OCI-LY1 (cell line): ENCODE measurements at regions not wholly inside any gene's neighbourhood (a gene's known extent, or its start where the extent isn't known, plus 50 kb on each side); places are given as distances from the start of the nearest gene placed in this dataset.

Source experiments
- H2AFZ ChIP-seq: fragments of 200-600 bp; sonication (generic), shearing (Covaris generic); 2 replicates; pipeline ENCODE4 v1.6.0; 2014; ENCODE audit warnings: antibody characterized with exemption, mild to moderate bottlenecking, low read length
- H3F3A ChIP-seq: fragments of 200-600 bp; sonication (generic), shearing (Covaris generic); 2 replicates; pipeline ENCODE4 v1.6.0; 2014; ENCODE audit warnings: mild to moderate bottlenecking, antibody characterized with exemption, low read length, moderate library complexity; ENCODE audit not compliant: insufficient read depth
- H3K27ac ChIP-seq: fragments of 200-600 bp; sonication (generic); 2 replicates; pipeline ENCODE4 v1.5.1; 2014; ENCODE audit warnings: low read length, mixed run types, mild to moderate bottlenecking, low read depth; ENCODE audit not compliant: poor library complexity, severe bottlenecking
- H3K27me3 ChIP-seq: fragments of 200-600 bp; sonication (generic); 2 replicates; pipeline ENCODE4 v1.6.0; 2014; ENCODE audit warnings: antibody characterized with exemption, mild to moderate bottlenecking, low read length, moderate library complexity; ENCODE audit not compliant: insufficient read depth
- H3K36me3 ChIP-seq: fragments of 200-600 bp; sonication (generic); 2 replicates; pipeline ENCODE4 v1.6.1; 2014; ENCODE audit warnings: mild to moderate bottlenecking, antibody characterized with exemption, low read length, moderate library complexity, mixed read lengths; ENCODE audit not compliant: insufficient read depth
- H3K4me1 ChIP-seq: fragments of 200-600 bp; sonication (generic); 2 replicates; pipeline ENCODE4 v1.5.1; 2014; ENCODE audit warnings: mild to moderate bottlenecking, low read length, moderate library complexity; ENCODE audit not compliant: insufficient read depth, severe bottlenecking
- H3K4me2 ChIP-seq: fragments of 200-600 bp; sonication (generic), shearing (Covaris generic); 2 replicates; pipeline ENCODE4 v1.6.1; 2014; ENCODE audit warnings: low read length
- H3K4me3 ChIP-seq: fragments of 200-600 bp; sonication (generic); 2 replicates; pipeline ENCODE4 v1.5.1; 2014; ENCODE audit warnings: low read length, low read depth, mild to moderate bottlenecking, mixed read lengths; ENCODE audit not compliant: poor library complexity, severe bottlenecking
- H3K79me2 ChIP-seq: fragments of 200-600 bp; shearing (Covaris generic); 2 replicates; pipeline ENCODE4 v1.6.1; 2016; ENCODE audit warnings: mixed run types, low read length, mixed read lengths; ENCODE audit not compliant: insufficient read depth
- H3K9ac ChIP-seq: fragments of 200-600 bp; sonication (generic), shearing (Covaris generic); 2 replicates; pipeline ENCODE4 v1.6.1; 2014; ENCODE audit warnings: mild to moderate bottlenecking, low read length, mixed read lengths
- H3K9me2 ChIP-seq: fragments of 200-600 bp; sonication (generic), shearing (Covaris generic); 2 replicates; pipeline ENCODE4 v1.6.1; 2014; ENCODE audit warnings: low read depth, mild to moderate bottlenecking, low read length, mixed read lengths
- H3K9me3 ChIP-seq: fragments of 200-600 bp; shearing (Covaris generic); 2 replicates; pipeline ENCODE4 v1.6.1; 2014; ENCODE audit warnings: low read length, mixed read lengths
- H4K20me1 ChIP-seq: fragments of 200-600 bp; sonication (generic), shearing (Covaris generic); 2 replicates; pipeline ENCODE4 v1.6.0; 2016; ENCODE audit warnings: mild to moderate bottlenecking, low read length; ENCODE audit not compliant: insufficient read depth
- EZH2 ChIP-seq: fragments of 200-600 bp; sonication (generic), shearing (Covaris generic); IDR thresholded peaks from 2 replicates; pipeline ENCODE4 v1.8.0; 2017; ENCODE audit warnings: borderline replicate concordance, mixed run types, mild to moderate bottlenecking, antibody characterized with exemption, low read length, moderate library complexity, mixed read lengths
- TF ChIP-seq, protein P1 (sequence below): fragments of 200-600 bp; sonication (generic), shearing (Covaris generic); IDR thresholded peaks from 2 replicates; pipeline ENCODE4 v1.5.1; 2017; ENCODE audit warnings: mild to moderate bottlenecking, antibody characterized with exemption, low read length, moderate library complexity, mixed read lengths

- H2AFZ ChIP-seq, result no peak overlapping the region
- no peak overlapping the region for H3K4me3 ChIP-seq
- H3K4me1 ChIP-seq, result no peaks in the 10 kb centered on the region
- H3K9ac ChIP-seq, result no peak overlapping the region
- no peaks in the 10 kb centered on the region for H3K36me3 ChIP-seq
- no peaks in the 10 kb centered on the region for H3K9me3 ChIP-seq
- H3K79me2 ChIP-seq, result no peaks in the 10 kb centered on the region
- H4K20me1 ChIP-seq, result no peaks in the 10 kb centered on the region
- H3F3A ChIP-seq, result no peaks in the 10 kb centered on the region
- TF ChIP-seq, protein P1, sequence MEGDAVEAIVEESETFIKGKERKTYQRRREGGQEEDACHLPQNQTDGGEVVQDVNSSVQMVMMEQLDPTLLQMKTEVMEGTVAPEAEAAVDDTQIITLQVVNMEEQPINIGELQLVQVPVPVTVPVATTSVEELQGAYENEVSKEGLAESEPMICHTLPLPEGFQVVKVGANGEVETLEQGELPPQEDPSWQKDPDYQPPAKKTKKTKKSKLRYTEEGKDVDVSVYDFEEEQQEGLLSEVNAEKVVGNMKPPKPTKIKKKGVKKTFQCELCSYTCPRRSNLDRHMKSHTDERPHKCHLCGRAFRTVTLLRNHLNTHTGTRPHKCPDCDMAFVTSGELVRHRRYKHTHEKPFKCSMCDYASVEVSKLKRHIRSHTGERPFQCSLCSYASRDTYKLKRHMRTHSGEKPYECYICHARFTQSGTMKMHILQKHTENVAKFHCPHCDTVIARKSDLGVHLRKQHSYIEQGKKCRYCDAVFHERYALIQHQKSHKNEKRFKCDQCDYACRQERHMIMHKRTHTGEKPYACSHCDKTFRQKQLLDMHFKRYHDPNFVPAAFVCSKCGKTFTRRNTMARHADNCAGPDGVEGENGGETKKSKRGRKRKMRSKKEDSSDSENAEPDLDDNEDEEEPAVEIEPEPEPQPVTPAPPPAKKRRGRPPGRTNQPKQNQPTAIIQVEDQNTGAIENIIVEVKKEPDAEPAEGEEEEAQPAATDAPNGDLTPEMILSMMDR, result no peak
- TF ChIP-seq EZH2, result no peak
- no peaks in the 10 kb centered on the region for H3K9me2 ChIP-seq
- no peak overlapping the region for H3K27ac ChIP-seq
- H3K27me3 ChIP-seq, result no peaks in the 10 kb centered on the region
- H3K4me2 ChIP-seq, result no peak overlapping the region
Observed at GRCh38 chr6:14505401-14505800, 387.8 kb downstream of the CD83 start.

DNA sequence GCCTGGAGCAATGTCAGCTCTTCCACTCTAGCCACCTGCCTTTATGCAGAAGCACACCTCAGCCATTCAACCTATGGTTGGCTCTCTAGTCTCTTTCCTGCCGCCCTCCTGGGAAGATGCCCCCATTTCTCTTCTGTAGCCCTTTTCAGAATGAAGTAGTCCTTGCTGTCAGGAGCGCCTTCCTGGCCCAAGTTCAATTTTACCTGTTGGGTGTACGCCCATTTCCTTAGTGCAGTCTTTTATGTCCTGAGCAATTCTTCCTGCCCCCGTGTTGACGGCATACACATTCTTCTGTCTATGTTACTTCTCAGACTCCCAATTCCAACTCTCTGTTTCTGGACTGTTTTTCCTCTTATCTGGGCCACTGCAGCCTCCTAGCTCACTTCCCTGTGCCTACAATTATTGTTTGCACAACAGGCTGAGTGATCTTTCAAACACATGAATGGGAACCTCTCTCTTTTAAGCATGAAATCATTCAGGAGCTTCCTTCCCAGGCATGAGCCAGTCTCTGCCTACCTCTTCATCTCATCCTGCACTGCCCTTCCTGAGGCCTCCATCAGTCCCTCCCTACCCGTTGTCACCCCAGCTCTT is 389.2 kb downstream of the CD83 start:
- Histone ChIP-seq H4K20me1 (no peaks in the 10 kb centered on the region), H3K36me3 (no peaks in the 10 kb centered on the region), H3K27ac (no peak overlapping the region), H3K4me3 (no peak overlapping the region), H3F3A (no peaks in the 10 kb centered on the region), H3K9ac (no peak overlapping the region), H3K4me2 (no peak overlapping the region), H3K9me3 (no peaks in the 10 kb centered on the region), H3K27me3 (no peaks in the 10 kb centered on the region), H3K9me2 (no peaks in the 10 kb centered on the region), H3K79me2 (no peaks in the 10 kb centered on the region), H2AFZ (no peak overlapping the region), H3K4me1 (no peaks in the 10 kb centered on the region)
- TF ChIP-seq, protein P1, result no peak
- no peak for TF ChIP-seq EZH2

DNA sequence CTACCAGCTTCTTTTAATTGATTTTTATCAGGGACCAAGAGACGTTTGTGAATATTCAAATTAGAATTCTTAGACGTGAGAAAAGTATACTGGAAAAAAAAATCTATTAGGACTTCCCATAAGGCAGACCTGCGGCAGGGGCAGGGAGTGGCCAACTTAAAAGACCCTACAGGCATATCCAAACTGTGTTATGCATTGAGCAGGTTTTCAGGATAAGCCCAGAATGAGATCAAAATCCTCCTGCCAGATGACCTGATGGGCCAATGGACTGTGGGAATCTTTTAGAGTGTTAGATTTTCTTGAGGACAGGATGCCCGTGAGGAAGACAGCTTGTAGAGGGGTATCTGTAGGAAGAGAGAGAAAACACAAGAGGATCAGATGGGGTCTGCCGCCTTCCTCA is 391.5 kb downstream of the CD83 start:
- Histone ChIP-seq H3K27ac (no peak overlapping the region), H3K9me3 (no peaks in the 10 kb centered on the region), H3K4me2 (no peak overlapping the region), H3K79me2 (no peaks in the 10 kb centered on the region), H3K9ac (no peak overlapping the region), H3K4me1 (no peaks in the 10 kb centered on the region), H3K27me3 (no peaks in the 10 kb centered on the region), H2AFZ (no peak overlapping the region), H3K36me3 (no peaks in the 10 kb centered on the region), H3K9me2 (no peaks in the 10 kb centered on the region), H3F3A (no peaks in the 10 kb centered on the region), H3K4me3 (no peak overlapping the region), H4K20me1 (no peaks in the 10 kb centered on the region)
- TF ChIP-seq, protein P1, result no peak
- TF ChIP-seq EZH2, result no peak
